ENCODE measurements at regions not wholly inside any gene's neighbourhood (a gene's known extent, or its start where the extent isn't known, plus 50 kb on each side); places are given as distances from the start of the nearest gene placed in this dataset.
"Not testable (repeated sequence)": the region's sequence is repeated elsewhere in the genome, so short reads cannot be mapped to it uniquely, and the experiment has no call there.

GRCh38 chr3:64783200-64783599 is 95.4 kb upstream of the ADAMTS9 start:
- POLR2A ChIA-PET, result no interaction called here
- TF ChIP-seq MYBL2 (CRISPR knock-in tag; IDR thresholded peaks at IDR 0.05) (no peak), GABPB1 (CRISPR knock-in tag; IDR thresholded peaks at IDR 0.05) (no peak), JAZF1 (CRISPR knock-in tag; IDR thresholded peaks at IDR 0.05) (no peak), ZNF232 (CRISPR knock-in tag; IDR thresholded peaks at IDR 0.05) (no peak), GTF2I (CRISPR knock-in tag; conservative IDR thresholded peaks at IDR 0.05) (no peak), SMAD4 (CRISPR knock-in tag; IDR thresholded peaks at IDR 0.05) (no peak), USF2 (CRISPR knock-in tag; IDR thresholded peaks at IDR 0.05) (no peak), ZBTB21 (CRISPR knock-in tag; IDR thresholded peaks at IDR 0.05; ENCODE audit: borderline replicate concordance) (no peak), ZMAT4 (CRISPR knock-in tag; IDR thresholded peaks at IDR 0.05) (no peak), KAT7 (CRISPR knock-in tag; IDR thresholded peaks at IDR 0.05; ENCODE audit: borderline replicate concordance) (no peak), MAX (CRISPR knock-in tag; IDR thresholded peaks at IDR 0.05) (no peak), NR3C1 (CRISPR knock-in tag; conservative IDR thresholded peaks at IDR 0.05; ENCODE audit: low read depth) (no peak), CREM (CRISPR knock-in tag; IDR thresholded peaks at IDR 0.05) (no peak), ZNF317 (CRISPR knock-in tag; IDR thresholded peaks at IDR 0.05; ENCODE audit: borderline replicate concordance, low read depth) (no peak), CTCF (IDR thresholded peaks at IDR 0.05) (no peak), FOXJ3 (CRISPR knock-in tag; IDR thresholded peaks at IDR 0.05; ENCODE audit: borderline replicate concordance) (no peak), IRF2 (CRISPR knock-in tag; IDR thresholded peaks at IDR 0.05; ENCODE audit: borderline replicate concordance, low read depth) (no peak), IRF1 (CRISPR knock-in tag; IDR thresholded peaks at IDR 0.05) (no peak)
- Mint-ChIP-seq H3K4me1 (peaks cover 9% of the 10 kb centered on the region), H3K27me3 (ENCODE audit: low read depth) (peaks cover 1% of the 10 kb centered on the region; the same call in 1 of the 2 replicates), H3K27ac (no peak overlapping the region), H3K4me3 (no peak overlapping the region), H3K36me3 (peaks cover 2% of the 10 kb centered on the region), H3K9me3 (peaks cover 33% of the 10 kb centered on the region)
- CTCF ChIA-PET, result interaction anchor here (1.0 kb wide), 1 partner anchor 209 kb away, joined by 3 read pairs; no protein-coding TSS in a partner anchor
- ATAC-seq (no peak), DNase-seq (ENCODE audit: low spot score) (no peak)

GRCh38 chr3:64780923-64781322 is 93.1 kb upstream of the ADAMTS9 start:
- ChIA-PET CTCF (interaction anchor here (1.5 kb wide), 1 partner anchor 251 kb away, joined by 4 read pairs; no protein-coding TSS in a partner anchor), POLR2A (interaction anchor here (0.6 kb wide), 1 partner anchor 214 kb away, joined by 3 read pairs; no protein-coding TSS in a partner anchor)
- peaks cover 44% of the 10 kb centered on the region for H3K9me3 Mint-ChIP-seq
- not testable (repeated sequence) for H3K27ac Mint-ChIP-seq; H3K4me1 Mint-ChIP-seq; H3K36me3 Mint-ChIP-seq; H3K4me3 Mint-ChIP-seq; H3K27me3 Mint-ChIP-seq (ENCODE audit: low read depth); ATAC-seq; DNase-seq (ENCODE audit: low spot score)

- ATAC-seq (no peak), DNase-seq (ENCODE audit: low spot score) (no peak)
- Mint-ChIP-seq H3K4me3 (no peak overlapping the region), H3K9me3 (peaks cover 10% of the 10 kb centered on the region), H3K4me1 (peaks cover 4% of the 10 kb centered on the region), H3K36me3 (peaks cover 8% of the 10 kb centered on the region), H3K27ac (no peak overlapping the region), H3K27me3 (ENCODE audit: low read depth) (peaks cover 2% of the 10 kb centered on the region; the same call in 1 of the 2 replicates)
- POLR2A ChIA-PET, result no interaction called here
- CTCF ChIA-PET, result no interaction called here
- TF ChIP-seq AFF4 (CRISPR knock-in tag; IDR thresholded peaks at IDR 0.05; ENCODE audit: borderline replicate concordance), result no peak
- TF ChIP-seq ATF6 (CRISPR knock-in tag; IDR thresholded peaks at IDR 0.05), result no peak
- no peak for TF ChIP-seq RELA (CRISPR knock-in tag; IDR thresholded peaks at IDR 0.05; ENCODE audit: borderline replicate concordance)
- no peak for TF ChIP-seq HMGXB4 (CRISPR knock-in tag; IDR thresholded peaks at IDR 0.05)
Observed at GRCh38 chr3:64773137-64773536, 85.3 kb upstream of the ADAMTS9 start.

Data from WTC11 (cell line).